Peyer's patch (tissue), 4 donors: ENCODE measurements at regions not wholly inside any gene's neighbourhood (a gene's known extent, or its start where the extent isn't known, plus 50 kb on each side); places are given as distances from the start of the nearest gene placed in this dataset.

Source experiments
- CTCF ChIP-seq, 6 experiments: fragments of 450-650 bp in 4 of 6; fragments of 200-600 bp in 2 of 6; sonication (generic) in 1 of 6; IDR thresholded peaks; one replicate each; pipeline ENCODE4 v1.5.1; 2017 to 2019; ENCODE audit warnings: antibody characterized with exemption in 6 of 6, mild to moderate bottlenecking in 3 of 6, moderate library complexity in 1 of 6
- POLR2A ChIP-seq, 2 donors: fragments of 450-650 bp; IDR thresholded peaks; one replicate each; pipeline ENCODE4 v1.5.1; 2017; ENCODE audit warnings: antibody characterized with exemption in 2 of 2, mild to moderate bottlenecking in 2 of 2, moderate library complexity in 2 of 2

DNA sequence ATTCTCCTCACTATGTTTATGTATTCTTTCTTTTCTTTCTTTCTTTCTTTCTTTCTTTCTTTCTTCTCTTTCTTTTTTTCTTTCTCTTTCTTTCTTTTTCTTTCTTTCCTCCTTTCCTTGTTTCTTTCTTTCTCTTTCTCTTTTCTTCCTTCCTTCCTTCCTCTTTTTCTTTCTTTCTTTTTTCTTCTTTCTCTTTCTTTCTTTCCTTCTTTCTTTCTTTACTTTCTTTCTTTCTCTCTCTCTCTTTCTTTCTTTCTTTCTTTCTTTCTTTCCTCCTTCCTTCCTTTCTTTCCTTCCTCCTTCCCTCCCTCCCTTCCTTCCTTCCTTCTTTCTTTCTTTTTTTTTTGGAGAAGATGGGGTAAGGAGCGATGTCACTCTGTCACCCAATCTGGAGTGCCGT lies 1405.5 kb downstream of the SLITRK5 start:
- TF ChIP-seq POLR2A (IDR thresholded peaks at IDR 0.05): no peak
- no peak for TF ChIP-seq CTCF (IDR thresholded peaks at IDR 0.05)
